COLO829 (cell line): ENCODE measurements at regions not wholly inside any gene's neighbourhood (a gene's known extent, or its start where the extent isn't known, plus 50 kb on each side); places are given as distances from the start of the nearest gene placed in this dataset.
"Not testable (repeated sequence)": the region's sequence is repeated elsewhere in the genome, so short reads cannot be mapped to it uniquely, and the experiment has no call there.

Experiments
- DNase-seq: peaks from one replicate; pipeline ENCODE4 v3.0.0; 2012; ENCODE audit warnings: low spot score

- no peak for DNase-seq
Observed at GRCh38 chr15:53033709-53034108, 243.6 kb upstream of the ONECUT1 start.

GRCh38 chr15:53031469-53031868 lies 241.3 kb upstream of the ONECUT1 start:
- no peak for DNase-seq

DNA sequence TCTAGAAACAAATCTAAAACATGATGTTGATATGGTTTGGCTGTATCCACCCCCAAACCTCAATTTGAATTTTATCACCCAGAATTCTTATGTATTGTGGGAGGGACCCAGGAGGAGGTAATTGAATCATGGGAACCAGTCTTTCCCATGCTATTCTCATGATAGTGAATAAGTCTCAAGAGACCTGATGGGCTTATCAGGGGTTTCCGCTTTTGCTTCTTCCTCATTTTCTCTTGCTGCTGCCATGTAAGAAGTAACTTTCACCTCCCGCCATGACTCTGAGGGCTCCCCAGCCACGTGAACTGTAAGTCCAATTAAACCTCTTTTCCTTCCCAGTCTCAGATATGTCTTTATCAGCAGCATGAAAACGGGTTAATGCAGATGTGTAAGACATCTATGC lies 232.7 kb upstream of the ONECUT1 start:
- no peak for DNase-seq

DNA sequence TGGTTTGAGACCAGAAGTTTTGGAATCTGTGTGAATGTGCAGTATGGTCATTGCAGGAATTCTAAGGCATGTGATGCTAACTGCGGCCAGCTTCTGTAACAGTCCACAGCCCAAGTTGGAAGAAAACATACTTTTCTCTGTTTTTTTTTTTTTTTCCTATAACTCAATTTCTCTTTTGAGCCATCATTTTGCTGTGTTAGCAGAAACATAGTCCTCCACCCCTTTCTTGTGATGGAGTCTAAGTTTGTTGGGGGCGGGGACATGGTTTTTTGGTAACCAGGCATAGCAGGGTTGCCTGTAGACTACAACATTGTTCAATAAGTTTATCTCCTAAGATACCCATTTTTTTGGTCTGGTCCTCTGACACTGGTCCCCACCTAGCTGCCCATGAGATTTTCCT lies 223.2 kb upstream of the ONECUT1 start:
- DNase-seq, result no peak

GRCh38 chr15:53011779-53012178 lies 221.6 kb upstream of the ONECUT1 start:
- DNase-seq, result not testable (repeated sequence)

DNA sequence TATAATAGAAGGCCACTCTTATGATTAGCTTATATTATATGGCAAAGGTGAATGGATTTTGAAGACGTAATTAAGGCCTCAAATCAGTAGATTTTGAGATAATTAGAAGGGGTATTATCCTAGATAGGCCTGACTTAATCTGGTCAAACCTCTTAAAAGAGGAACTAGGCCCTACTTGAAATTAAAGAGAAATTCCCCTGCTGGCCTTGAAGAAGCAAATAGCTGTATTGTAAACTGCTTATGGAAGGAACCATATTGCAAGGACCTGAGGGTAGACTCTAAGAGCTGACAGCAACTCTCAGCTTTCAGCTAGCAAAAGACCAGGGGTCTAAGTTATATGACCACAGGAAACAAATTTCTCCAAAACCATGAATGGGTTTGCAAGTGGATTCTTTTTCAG lies 219.0 kb upstream of the ONECUT1 start:
- no peak for DNase-seq

DNA sequence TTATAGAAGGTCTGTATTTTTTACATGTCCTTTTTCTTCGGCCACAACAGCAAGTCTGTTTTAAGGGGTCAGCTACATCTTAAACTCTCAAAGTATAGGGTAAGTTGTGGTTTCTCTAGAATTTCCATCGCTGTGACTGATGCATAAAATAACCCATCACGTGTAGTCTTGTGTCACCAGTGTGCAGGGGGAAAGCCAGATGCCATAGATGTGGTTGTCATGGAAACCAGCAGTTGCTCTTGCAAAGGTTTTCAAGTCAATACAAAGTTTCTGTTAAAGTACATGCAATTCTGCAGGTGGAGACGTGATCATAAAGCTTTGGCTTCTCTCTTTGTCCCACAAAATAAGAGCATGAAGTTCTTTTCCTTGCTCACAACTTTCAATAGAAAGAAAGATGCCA lies 210.3 kb upstream of the ONECUT1 start:
- no peak for DNase-seq

- DNase-seq, result no peak
Observed at GRCh38 chr15:52997123-52997522, 207.0 kb upstream of the ONECUT1 start.

DNA sequence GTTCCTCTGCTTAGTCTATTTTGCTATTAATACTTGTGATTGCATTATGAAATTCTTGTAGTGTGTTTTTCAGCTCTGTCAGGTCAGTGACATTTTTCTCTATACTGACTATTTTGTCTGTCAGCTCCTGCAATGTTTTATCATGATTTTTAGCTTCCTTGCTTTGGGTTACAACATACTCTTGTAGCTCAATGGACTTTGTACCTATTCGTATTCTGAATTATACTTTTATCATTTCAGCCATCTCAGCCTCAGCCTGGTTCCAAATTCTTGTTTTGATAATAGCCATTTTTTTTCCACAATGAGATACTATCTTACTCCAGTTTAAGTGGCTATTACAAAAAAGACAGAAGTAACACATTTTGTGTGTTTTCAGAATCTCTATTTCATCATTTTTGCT lies 204.2 kb upstream of the ONECUT1 start:
- no peak for DNase-seq

GRCh38 chr15:52984507-52984906 lies 194.4 kb upstream of the ONECUT1 start:
- DNase-seq, result no peak

- DNase-seq, result no peak
Observed at GRCh38 chr15:52980446-52980845, 190.3 kb upstream of the ONECUT1 start.

DNA sequence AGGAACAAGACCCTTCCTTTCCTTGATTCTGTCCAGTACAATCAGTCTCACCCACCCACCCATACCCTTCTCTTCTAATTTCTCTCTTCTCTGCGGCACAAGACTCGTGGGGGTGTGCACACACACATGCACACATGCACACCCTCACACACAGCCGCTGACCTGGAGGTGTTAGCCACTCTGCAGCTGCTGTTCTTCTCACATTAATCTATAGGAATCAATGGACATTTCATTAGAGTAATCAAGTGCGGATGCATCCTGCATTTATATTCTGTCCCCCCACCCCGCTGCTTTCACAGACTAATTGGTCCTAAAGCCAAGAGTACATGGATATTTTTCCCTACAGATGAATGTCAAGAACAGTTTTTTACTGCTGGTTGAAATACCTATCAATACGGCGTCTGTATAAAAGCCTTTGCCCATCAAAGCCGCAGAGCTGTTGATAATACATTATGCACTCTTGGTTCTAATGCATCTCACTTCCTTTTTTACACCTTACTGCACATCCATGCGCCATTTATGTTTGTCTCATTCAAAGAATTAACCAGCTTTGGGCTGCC lies 186.5 kb upstream of the ONECUT1 start:
- no peak for DNase-seq

- no peak for DNase-seq
Observed at GRCh38 chr15:52975941-52976449, 185.9 kb upstream of the ONECUT1 start.

DNA sequence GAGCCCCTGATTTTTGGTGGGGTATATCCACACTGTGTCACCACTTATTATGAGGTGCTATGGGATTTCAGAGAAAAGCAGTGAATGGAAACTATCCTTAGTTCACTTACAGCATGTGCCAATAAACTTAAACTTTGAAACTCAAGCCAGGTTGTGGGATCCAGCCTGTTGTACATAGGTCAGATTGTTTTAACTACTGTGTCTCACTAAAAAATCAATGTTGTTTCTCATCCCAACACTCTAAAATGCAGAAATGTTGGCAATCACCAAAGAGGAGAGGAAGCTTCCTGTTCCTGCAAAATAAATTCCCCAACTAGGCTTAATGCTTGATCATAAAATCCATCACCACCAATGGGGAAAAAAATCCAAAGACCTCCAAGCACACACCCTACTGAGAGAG lies 173.7 kb upstream of the ONECUT1 start:
- no peak for DNase-seq

DNA sequence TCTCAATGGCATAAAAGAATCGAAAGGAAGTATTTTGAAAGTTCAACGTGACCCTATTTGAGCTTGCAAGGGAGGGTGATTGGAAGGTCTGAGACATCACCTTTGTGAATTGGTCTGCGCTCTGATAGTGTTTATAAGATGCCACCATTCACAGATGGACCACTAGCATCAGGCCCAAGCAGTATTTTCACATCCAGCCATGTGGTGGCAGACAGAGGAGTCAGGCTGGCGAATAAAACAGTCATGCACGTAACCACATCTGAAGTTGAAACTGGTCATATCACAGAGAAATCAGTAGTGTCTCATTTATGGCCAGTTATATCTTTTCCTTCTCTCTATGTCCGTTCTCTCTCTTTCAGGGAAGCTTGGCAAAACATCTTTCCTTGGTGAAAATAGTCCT lies 170.1 kb upstream of the ONECUT1 start:
- no peak for DNase-seq

DNA sequence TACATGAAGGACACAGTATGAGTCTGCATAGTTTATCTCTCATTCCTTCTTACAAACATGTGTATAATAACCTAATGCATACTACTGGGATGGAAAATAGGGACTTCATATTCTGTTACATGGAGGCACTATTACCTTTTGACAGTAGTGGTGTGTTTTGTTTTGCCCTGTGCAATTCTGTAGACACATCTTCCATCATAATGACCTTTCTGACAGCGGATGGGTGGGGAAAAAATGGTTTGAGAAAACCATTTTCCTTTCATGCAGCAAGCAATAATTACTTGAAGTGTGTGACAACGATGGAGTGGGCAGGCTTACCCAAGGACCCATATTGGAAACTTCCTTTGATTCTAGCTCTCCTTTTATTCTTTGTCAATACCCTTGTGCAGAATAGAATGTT lies 153.6 kb upstream of the ONECUT1 start:
- no peak for DNase-seq

GRCh38 chr15:52936489-52936888 lies 146.4 kb upstream of the ONECUT1 start:
- DNase-seq, result no peak

DNA sequence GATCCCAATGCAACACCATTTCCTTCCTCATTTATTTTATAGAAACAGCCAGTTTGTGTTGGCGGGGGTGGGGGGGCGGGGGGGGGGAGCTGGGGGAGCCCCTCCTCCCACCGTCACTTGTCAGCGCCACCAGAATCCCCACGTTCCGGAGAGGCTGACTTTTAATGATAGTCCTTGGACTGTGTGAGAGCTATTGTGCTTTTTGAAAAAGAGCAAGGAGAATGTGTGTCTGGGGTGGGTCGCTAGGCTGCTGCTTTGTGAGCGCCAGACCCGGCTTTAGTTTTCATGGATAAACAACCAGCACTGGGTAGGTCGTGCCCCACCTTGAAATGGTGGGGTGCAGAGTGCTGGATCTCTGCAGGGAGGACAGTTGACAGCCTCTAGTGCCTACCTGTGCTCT lies 135.0 kb upstream of the ONECUT1 start:
- DNase-seq, result no peak

GRCh38 chr15:52924630-52925029 lies 134.5 kb upstream of the ONECUT1 start:
- no peak for DNase-seq

- no peak for DNase-seq
Observed at GRCh38 chr15:52923626-52924025, 133.5 kb upstream of the ONECUT1 start.

GRCh38 chr15:52922871-52923270 lies 132.7 kb upstream of the ONECUT1 start:
- no peak for DNase-seq

DNA sequence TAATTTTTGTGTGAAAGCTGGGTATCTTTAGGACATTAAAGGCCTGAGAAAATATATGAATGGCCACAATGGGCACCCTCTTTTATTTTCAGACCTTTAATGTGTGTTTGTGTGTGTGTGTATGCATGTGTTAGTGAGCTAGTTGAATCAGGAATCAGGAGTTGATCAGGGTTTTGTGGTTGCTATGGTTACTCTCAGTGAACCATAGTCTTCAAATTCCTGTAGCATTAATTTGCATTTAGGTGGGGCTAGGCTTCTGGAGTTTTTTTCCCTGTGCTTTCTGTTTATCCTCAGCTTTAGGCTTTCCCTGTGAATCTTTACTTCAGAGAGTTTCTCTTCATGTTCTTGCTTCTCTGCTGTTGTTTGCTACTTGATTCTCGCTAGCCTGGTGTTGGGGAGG lies 122.0 kb upstream of the ONECUT1 start:
- no peak for DNase-seq

GRCh38 chr15:52893338-52893737 lies 103.2 kb upstream of the ONECUT1 start:
- DNase-seq, result no peak

DNA sequence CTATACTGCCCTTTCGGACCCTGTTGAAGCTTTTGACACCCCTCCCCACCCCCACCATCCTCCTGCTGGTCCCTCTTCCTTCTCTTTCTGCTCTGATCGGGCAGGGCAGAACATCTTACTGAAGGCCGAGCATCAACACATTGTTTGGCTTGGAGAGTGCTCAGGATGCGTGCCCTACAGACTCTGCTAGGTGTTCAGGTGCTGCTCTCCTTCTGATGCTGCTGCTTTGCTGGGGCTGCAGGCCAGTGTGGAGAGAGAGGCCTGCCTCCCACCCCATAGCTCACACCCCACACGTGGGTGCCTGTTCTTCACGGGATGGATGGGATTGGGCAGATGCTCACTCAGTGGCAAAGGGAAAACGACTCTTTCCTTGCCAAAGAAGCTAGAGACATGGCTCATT lies 89.8 kb upstream of the ONECUT1 start:
- no peak for DNase-seq

- no peak for DNase-seq
Observed at GRCh38 chr15:52879145-52879544, 89.0 kb upstream of the ONECUT1 start.
